RWPE2 (cell line): ENCODE measurements at regions not wholly inside any gene's neighbourhood (a gene's known extent, or its start where the extent isn't known, plus 50 kb on each side); places are given as distances from the start of the nearest gene placed in this dataset.

Experiments
- ATAC-seq: fragments of 200-7000 bp; cut with Tn5 transposase; 3 replicates; pipeline ENCODE4 v1.9.1; 2021; ENCODE audit warnings: low read depth
- DNase-seq: peaks from one replicate; pipeline ENCODE4 v3.0.0-alpha.2; 2020; ENCODE audit warnings: low spot score
- H3K27ac ChIP-seq: fragments of 450-650 bp; 2 replicates; pipeline ENCODE4 v1.5.1; 2017; ENCODE audit warnings: mild to moderate bottlenecking; ENCODE audit not compliant: poor library complexity, severe bottlenecking
- H3K27me3 ChIP-seq: fragments of 250-450 bp; sonication (Bioruptor Pico); 2 replicates; pipeline ENCODE4 v1.5.1; 2021; ENCODE audit warnings: mild to moderate bottlenecking, moderate library complexity; ENCODE audit not compliant: insufficient read depth, poor library complexity, severe bottlenecking
- H3K36me3 ChIP-seq: fragments of 250-450 bp; sonication (Bioruptor Pico); 2 replicates; pipeline ENCODE4 v1.5.1; 2020; ENCODE audit warnings: low read depth, mild to moderate bottlenecking, moderate library complexity
- H3K4me1 ChIP-seq: fragments of 250-450 bp; sonication (Bioruptor Pico); 2 replicates; pipeline ENCODE4 v1.5.1; 2021; ENCODE audit warnings: mild to moderate bottlenecking, moderate library complexity; ENCODE audit not compliant: insufficient read depth, poor library complexity, severe bottlenecking
- H3K4me3 ChIP-seq: fragments of 250-450 bp; sonication (Bioruptor Pico); 2 replicates; pipeline ENCODE4 v1.5.1; 2021; ENCODE audit warnings: mild to moderate bottlenecking, moderate library complexity; ENCODE audit not compliant: severe bottlenecking
- H3K9me3 ChIP-seq: fragments of 250-450 bp; sonication (Bioruptor Pico); 2 replicates; pipeline ENCODE4 v1.5.1; 2021; ENCODE audit warnings: mild to moderate bottlenecking, moderate library complexity; ENCODE audit not compliant: severe bottlenecking
- CTCF ChIP-seq: fragments of 450-650 bp; IDR thresholded peaks from one replicate; pipeline ENCODE4 v1.5.1; 2017; ENCODE audit warnings: mild to moderate bottlenecking, moderate library complexity; ENCODE audit not compliant: poor library complexity, severe bottlenecking

GRCh38 chr2:226511311-226511710 lies 288.3 kb downstream of the IRS1 start:
- H3K27me3 ChIP-seq, result no peaks in the 10 kb centered on the region
- H3K4me1 ChIP-seq, result peaks cover 18% of the 10 kb centered on the region
- no peaks in the 10 kb centered on the region for H3K36me3 ChIP-seq
- DNase-seq, result no peak
- no peak for ATAC-seq
- H3K4me3 ChIP-seq, result no peak overlapping the region
- TF ChIP-seq CTCF, result no peak
- no peak overlapping the region for H3K27ac ChIP-seq
- H3K9me3 ChIP-seq, result no peaks in the 10 kb centered on the region

GRCh38 chr2:226508683-226509082 lies 290.9 kb downstream of the IRS1 start:
- DNase-seq, result no peak
- no peaks in the 10 kb centered on the region for H3K4me1 ChIP-seq
- no peak for ATAC-seq
- no peak overlapping the region for H3K4me3 ChIP-seq
- TF ChIP-seq CTCF, result no peak
- H3K27ac ChIP-seq, result no peak overlapping the region
- no peaks in the 10 kb centered on the region for H3K36me3 ChIP-seq
- H3K9me3 ChIP-seq, result peaks cover 2% of the 10 kb centered on the region
- H3K27me3 ChIP-seq, result no peaks in the 10 kb centered on the region

GRCh38 chr2:226508005-226508404 lies 291.6 kb downstream of the IRS1 start:
- ATAC-seq (no peak), DNase-seq (no peak)
- H3K27ac ChIP-seq, result no peak overlapping the region
- H3K9me3 ChIP-seq, result peaks cover 2% of the 10 kb centered on the region
- no peaks in the 10 kb centered on the region for H3K4me1 ChIP-seq
- TF ChIP-seq CTCF, result no peak
- H3K36me3 ChIP-seq, result no peaks in the 10 kb centered on the region
- H3K27me3 ChIP-seq, result no peaks in the 10 kb centered on the region
- H3K4me3 ChIP-seq, result no peak overlapping the region

- no peak for DNase-seq
- Histone ChIP-seq H3K27me3 (no peaks in the 10 kb centered on the region), H3K27ac (no peak overlapping the region), H3K36me3 (no peaks in the 10 kb centered on the region), H3K4me1 (no peaks in the 10 kb centered on the region), H3K4me3 (no peak overlapping the region), H3K9me3 (no peaks in the 10 kb centered on the region)
- ATAC-seq, result no peak
- TF ChIP-seq CTCF, result no peak
Measured at GRCh38 chr2:226497146-226497909, 302.3 kb downstream of the IRS1 start.

GRCh38 chr2:226496273-226496550 lies 303.4 kb downstream of the IRS1 start:
- no peak for TF ChIP-seq CTCF
- no peaks in the 10 kb centered on the region for H3K27me3 ChIP-seq

More at GRCh38 chr2:226496273-226496550, 303.4 kb downstream of the IRS1 start:
- no peak for ATAC-seq
- peaks cover 2% of the 10 kb centered on the region for H3K9me3 ChIP-seq
- no peaks in the 10 kb centered on the region for H3K36me3 ChIP-seq
- H3K4me3 ChIP-seq, result no peak overlapping the region
- no peak overlapping the region for H3K27ac ChIP-seq
- no peaks in the 10 kb centered on the region for H3K4me1 ChIP-seq
- no peak for DNase-seq
